HL-60 (cell line): ENCODE measurements at regions not wholly inside any gene's neighbourhood (a gene's known extent, or its start where the extent isn't known, plus 50 kb on each side); places are given as distances from the start of the nearest gene placed in this dataset.

Source experiments
- DNase-seq, 2 experiments: peaks; one replicate each; pipeline ENCODE4 v3.0.0-alpha.2; 2010 to 2020; ENCODE audit warnings: low read depth in 1 of 2, low spot score in 1 of 2
- H3K27ac ChIP-seq: fragments of 250-450 bp; sonication (Bioruptor Pico); replicated peaks from 2 replicates; pipeline ENCODE4 v1.5.1; 2020; ENCODE audit warnings: mild to moderate bottlenecking, moderate library complexity
- H3K27me3 ChIP-seq: fragments of 250-450 bp; sonication (Bioruptor Pico); 2 replicates; pipeline ENCODE4 v1.5.1; 2021; ENCODE audit warnings: mild to moderate bottlenecking, moderate library complexity; ENCODE audit not compliant: insufficient read depth, poor library complexity, severe bottlenecking
- H3K4me3 ChIP-seq: replicated peaks from 2 replicates; pipeline ENCODE4 v1.5.1; 2011; ENCODE audit warnings: mild to moderate bottlenecking, control low read depth, low read length; ENCODE audit not compliant: insufficient read depth
- GABPA ChIP-seq: IDR thresholded peaks from 2 replicates; pipeline ENCODE4 v1.6.1; 2012; ENCODE audit warnings: low read depth
- POLR2AphosphoS5 ChIP-seq: IDR thresholded peaks from 2 replicates; pipeline ENCODE4 v1.6.1; 2012; ENCODE audit warnings: low read depth
- REST ChIP-seq: IDR thresholded peaks from 2 replicates; pipeline ENCODE4 v1.6.1; 2012; ENCODE audit warnings: low read depth; ENCODE audit not compliant: insufficient replicate concordance
- SPI1 ChIP-seq: IDR thresholded peaks from 2 replicates; pipeline ENCODE4 v1.6.1; 2012; ENCODE audit warnings: low read depth, mild to moderate bottlenecking, borderline replicate concordance
- TF ChIP-seq, protein P1 (sequence below): IDR thresholded peaks from one replicate; pipeline ENCODE4 v1.5.1; 2011; ENCODE audit warnings: low read length, control low read depth, inconsistent platforms; ENCODE audit not compliant: insufficient read depth

- TF ChIP-seq SPI1, result no peak
- no peak for TF ChIP-seq GABPA
- Histone ChIP-seq H3K27me3 (no peaks in the 10 kb centered on the region), H3K4me3 (no peak overlapping the region), H3K27ac (no peak overlapping the region)
- no peak for DNase-seq
Observed at GRCh38 chr2:204336153-204336744, 209.0 kb upstream of the PARD3B start.

DNA sequence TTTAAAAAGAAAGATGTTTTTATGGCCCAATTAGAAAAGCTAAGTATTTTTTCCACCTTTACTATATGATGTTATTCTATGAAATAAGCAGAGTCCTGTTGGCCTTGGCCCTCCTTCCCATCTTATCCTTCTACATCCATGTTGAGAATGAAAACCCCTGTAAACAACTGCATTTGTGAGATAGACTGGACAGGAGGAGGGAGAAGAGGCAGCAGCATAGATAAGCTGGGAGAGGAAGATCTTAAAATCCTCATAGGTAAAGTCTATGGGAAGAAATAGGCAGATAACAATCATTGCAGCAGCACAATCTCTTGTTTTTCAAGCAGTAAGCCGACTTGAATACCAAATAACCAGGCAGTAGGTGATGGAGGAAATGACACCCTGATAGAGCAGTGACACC is 207.6 kb upstream of the PARD3B start:
- TF ChIP-seq REST (no peak), POLR2AphosphoS5 (no peak), SPI1 (no peak), GABPA (no peak)
- TF ChIP-seq, protein P1, sequence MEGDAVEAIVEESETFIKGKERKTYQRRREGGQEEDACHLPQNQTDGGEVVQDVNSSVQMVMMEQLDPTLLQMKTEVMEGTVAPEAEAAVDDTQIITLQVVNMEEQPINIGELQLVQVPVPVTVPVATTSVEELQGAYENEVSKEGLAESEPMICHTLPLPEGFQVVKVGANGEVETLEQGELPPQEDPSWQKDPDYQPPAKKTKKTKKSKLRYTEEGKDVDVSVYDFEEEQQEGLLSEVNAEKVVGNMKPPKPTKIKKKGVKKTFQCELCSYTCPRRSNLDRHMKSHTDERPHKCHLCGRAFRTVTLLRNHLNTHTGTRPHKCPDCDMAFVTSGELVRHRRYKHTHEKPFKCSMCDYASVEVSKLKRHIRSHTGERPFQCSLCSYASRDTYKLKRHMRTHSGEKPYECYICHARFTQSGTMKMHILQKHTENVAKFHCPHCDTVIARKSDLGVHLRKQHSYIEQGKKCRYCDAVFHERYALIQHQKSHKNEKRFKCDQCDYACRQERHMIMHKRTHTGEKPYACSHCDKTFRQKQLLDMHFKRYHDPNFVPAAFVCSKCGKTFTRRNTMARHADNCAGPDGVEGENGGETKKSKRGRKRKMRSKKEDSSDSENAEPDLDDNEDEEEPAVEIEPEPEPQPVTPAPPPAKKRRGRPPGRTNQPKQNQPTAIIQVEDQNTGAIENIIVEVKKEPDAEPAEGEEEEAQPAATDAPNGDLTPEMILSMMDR, result no peak
- H3K27me3 ChIP-seq, result no peaks in the 10 kb centered on the region
- no peak overlapping the region for H3K27ac ChIP-seq
- no peak overlapping the region for H3K4me3 ChIP-seq
- DNase-seq, result no peak

DNA sequence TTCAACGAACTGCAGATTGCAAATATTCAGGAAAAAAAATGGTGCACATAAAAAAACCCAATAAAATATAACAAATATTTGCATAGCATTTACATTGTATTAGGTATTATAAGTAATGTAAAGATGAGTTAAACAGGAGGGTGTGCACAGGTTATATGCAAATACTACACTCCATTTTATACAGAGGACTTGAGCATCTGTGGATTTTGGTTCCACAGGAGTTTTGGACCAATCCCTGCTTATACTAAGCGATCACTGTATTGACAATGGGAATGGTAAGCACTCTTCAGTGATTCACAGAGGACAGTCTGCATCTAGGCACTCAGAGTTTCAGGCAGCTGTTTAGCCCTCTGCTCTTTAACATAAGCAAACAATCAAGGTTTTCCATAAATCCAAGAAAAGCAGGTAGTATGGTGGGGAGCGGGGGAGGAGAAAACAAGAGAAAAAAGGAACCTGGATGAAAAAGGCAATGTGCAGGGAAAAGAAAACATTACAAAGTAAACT is 206.0 kb upstream of the PARD3B start:
- H3K27ac ChIP-seq, result no peak overlapping the region
- no peak overlapping the region for H3K4me3 ChIP-seq
- DNase-seq, result no peak
- TF ChIP-seq, protein P1, result no peak
- TF ChIP-seq REST (no peak), GABPA (no peak), SPI1 (no peak), POLR2AphosphoS5 (no peak)
- H3K27me3 ChIP-seq, result no peaks in the 10 kb centered on the region

- Histone ChIP-seq H3K4me3 (no peak overlapping the region), H3K27me3 (no peaks in the 10 kb centered on the region), H3K27ac (no peak overlapping the region)
Observed at GRCh38 chr2:204340511-204340910, 204.8 kb upstream of the PARD3B start.

More at GRCh38 chr2:204340511-204340910, 204.8 kb upstream of the PARD3B start:
- no peak for DNase-seq
- TF ChIP-seq GABPA (no peak), REST (no peak), SPI1 (no peak), POLR2AphosphoS5 (no peak)
- TF ChIP-seq, protein P1, result no peak
